ENCODE measurements at regions not wholly inside any gene's neighbourhood (a gene's known extent, or its start where the extent isn't known, plus 50 kb on each side); places are given as distances from the start of the nearest gene placed in this dataset.
A peak's percentile ranks its signal among the peaks of the same experiment; 100 is the strongest.
"Not testable (repeated sequence)": the region's sequence is repeated elsewhere in the genome, so short reads cannot be mapped to it uniquely, and the experiment has no call there.

GRCh38 chr3:34856081-34856947 lies 783.0 kb upstream of the ARPP21 start:
- no peak overlapping the region for H3K4me3 ChIP-seq (ENCODE audit: low read length)
- no peak for DNase-seq (ENCODE audit: low read depth, low spot score)

GRCh38 chr3:34858067-34858660 lies 781.2 kb upstream of the ARPP21 start:
- no peak overlapping the region for H3K4me3 ChIP-seq (ENCODE audit: low read length)
- no peak for DNase-seq (ENCODE audit: low read depth, low spot score)

- H3K4me3 ChIP-seq (ENCODE audit: low read length) = no peak overlapping the region
- no peak for DNase-seq (ENCODE audit: low read depth, low spot score)
These were observed 779.6 kb upstream of the ARPP21 start for GRCh38 chr3:34859746-34860145.

- DNase-seq (ENCODE audit: low read depth, low spot score) = no peak
- no peak overlapping the region for H3K4me3 ChIP-seq (ENCODE audit: low read length)
These were observed 776.9 kb upstream of the ARPP21 start for GRCh38 chr3:34862456-34862855.

- H3K4me3 ChIP-seq (ENCODE audit: low read length) = no peak overlapping the region
These were observed 775.8 kb upstream of the ARPP21 start for GRCh38 chr3:34863485-34863884.

GRCh38 chr3:34864011-34864410 lies 775.3 kb upstream of the ARPP21 start:
- no peak overlapping the region for H3K4me3 ChIP-seq (ENCODE audit: low read length)
- DNase-seq (ENCODE audit: low read depth, low spot score) = no peak

More at GRCh38 chr3:34863485-34863884, 775.8 kb upstream of the ARPP21 start:
- no peak for DNase-seq (ENCODE audit: low read depth, low spot score)

- no peak for DNase-seq (ENCODE audit: low read depth, low spot score)
- H3K4me3 ChIP-seq (ENCODE audit: low read length) = no peak overlapping the region
These were observed 774.0 kb upstream of the ARPP21 start for GRCh38 chr3:34865346-34865745.

- H3K4me3 ChIP-seq (ENCODE audit: low read length) = no peak overlapping the region
- DNase-seq (ENCODE audit: low read depth, low spot score) = no peak
These were observed 770.4 kb upstream of the ARPP21 start for GRCh38 chr3:34868935-34869334.

GRCh38 chr3:34869696-34870095 lies 769.6 kb upstream of the ARPP21 start:
- H3K4me3 ChIP-seq (ENCODE audit: low read length) = no peak overlapping the region
- no peak for DNase-seq (ENCODE audit: low read depth, low spot score)

GRCh38 chr3:34872406-34872805 lies 766.9 kb upstream of the ARPP21 start:
- no peak for DNase-seq (ENCODE audit: low read depth, low spot score)
- no peak overlapping the region for H3K4me3 ChIP-seq (ENCODE audit: low read length)

- H3K4me3 ChIP-seq (ENCODE audit: low read length) = no peak overlapping the region
- DNase-seq (ENCODE audit: low read depth, low spot score) = no peak
These were observed 762.3 kb upstream of the ARPP21 start for GRCh38 chr3:34876997-34877396.

- DNase-seq (ENCODE audit: low read depth, low spot score) = no peak
These were observed 760.8 kb upstream of the ARPP21 start for GRCh38 chr3:34878488-34878887.

GRCh38 chr3:34881026-34881425 lies 758.3 kb upstream of the ARPP21 start:
- DNase-seq (ENCODE audit: low read depth, low spot score) = no peak
- H3K4me3 ChIP-seq (ENCODE audit: low read length) = no peak overlapping the region

More at GRCh38 chr3:34878488-34878887, 760.8 kb upstream of the ARPP21 start:
- H3K4me3 ChIP-seq (ENCODE audit: low read length) = no peak overlapping the region

GRCh38 chr3:34882764-34883163 lies 756.6 kb upstream of the ARPP21 start:
- no peak overlapping the region for H3K4me3 ChIP-seq (ENCODE audit: low read length)
- peak; percentile 9 for DNase-seq (ENCODE audit: low read depth, low spot score)

- H3K4me3 ChIP-seq (ENCODE audit: low read length) = no peak overlapping the region
- DNase-seq (ENCODE audit: low read depth, low spot score) = no peak
These were observed 755.3 kb upstream of the ARPP21 start for GRCh38 chr3:34884007-34884406.

GRCh38 chr3:34886443-34886842 lies 752.9 kb upstream of the ARPP21 start:
- H3K4me3 ChIP-seq (ENCODE audit: low read length) = no peak overlapping the region
- no peak for DNase-seq (ENCODE audit: low read depth, low spot score)

- H3K4me3 ChIP-seq (ENCODE audit: low read length) = no peak overlapping the region
- no peak for DNase-seq (ENCODE audit: low read depth, low spot score)
These were observed 749.7 kb upstream of the ARPP21 start for GRCh38 chr3:34889641-34890040.

- no peak overlapping the region for H3K4me3 ChIP-seq (ENCODE audit: low read length)
- DNase-seq (ENCODE audit: low read depth, low spot score) = no peak
These were observed 749.1 kb upstream of the ARPP21 start for GRCh38 chr3:34890247-34890646.

GRCh38 chr3:34891941-34892340 lies 747.4 kb upstream of the ARPP21 start:
- no peak overlapping the region for H3K4me3 ChIP-seq (ENCODE audit: low read length)
- no peak for DNase-seq (ENCODE audit: low read depth, low spot score)

GRCh38 chr3:34895841-34896240 lies 743.5 kb upstream of the ARPP21 start:
- DNase-seq (ENCODE audit: low read depth, low spot score) = no peak
- no peak overlapping the region for H3K4me3 ChIP-seq (ENCODE audit: low read length)

GRCh38 chr3:34909679-34910078 lies 729.6 kb upstream of the ARPP21 start:
- not testable (repeated sequence) for H3K4me3 ChIP-seq (ENCODE audit: low read length); DNase-seq (ENCODE audit: low read depth, low spot score)
